Lower leg skin (tissue), 4 donors: ENCODE measurements at regions not wholly inside any gene's neighbourhood (a gene's known extent, or its start where the extent isn't known, plus 50 kb on each side); places are given as distances from the start of the nearest gene placed in this dataset.

Source experiments
- DNase-seq, 2 donors: peaks; one replicate each; pipeline ENCODE4 v3.0.0-alpha.2; 2019; ENCODE audit warnings: low spot score in 2 of 2
- H3K4me3 ChIP-seq: fragments of 200-600 bp; sonication (generic); 2 replicates; pipeline ENCODE4 v1.5.1; 2017; ENCODE audit warnings: mild to moderate bottlenecking, low read depth; ENCODE audit not compliant: poor library complexity, severe bottlenecking
- CTCF ChIP-seq, 3 donors: fragments of 450-650 bp; IDR thresholded peaks; one replicate each; pipeline ENCODE4 v1.5.1; 2016; ENCODE audit warnings: antibody characterized with exemption in 3 of 3, mild to moderate bottlenecking in 3 of 3, moderate library complexity in 2 of 3
- POLR2A ChIP-seq, 2 donors: fragments of 450-650 bp; IDR thresholded peaks; one replicate each; pipeline ENCODE4 v1.6.1; 2016 to 2017; ENCODE audit warnings: antibody characterized with exemption in 2 of 2, mild to moderate bottlenecking in 1 of 2, moderate library complexity in 1 of 2
- WGBS, 2 donors: methylation state at CpG; one replicate each; pipeline ENCODE4 v1.1.5; 2018; 5-methylcytosine and 5-hydroxymethylcytosine counted together
- intact Hi-C: fragments of 100-400 bp; cut with DNase I; formaldehyde crosslinking; loops from one replicate; pipeline ENCODE4 v1.15.0; 2023; ENCODE audit warnings: low total_unique reads

DNA sequence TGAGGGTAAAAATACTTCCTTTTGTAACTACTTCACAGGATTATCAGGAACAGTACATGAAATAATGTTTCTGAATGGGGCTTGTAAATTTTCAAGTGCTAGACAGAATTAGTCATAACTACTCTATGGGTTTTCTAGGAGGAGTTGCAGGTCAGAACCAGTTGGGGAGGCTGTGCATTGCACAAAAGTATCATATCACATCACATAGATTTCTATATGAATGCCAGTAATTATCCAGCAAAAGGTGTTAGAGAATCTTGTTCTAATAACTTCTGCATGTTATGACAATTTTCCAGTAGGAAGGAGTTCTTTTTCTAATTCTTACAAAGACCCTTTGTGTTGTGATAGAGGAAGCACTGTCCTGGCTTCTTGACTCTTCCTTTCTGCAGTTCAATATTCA, 551.6 kb downstream of the COL12A1 start:
- intact Hi-C loops = no loop called here
- TF ChIP-seq POLR2A (IDR thresholded peaks at IDR 0.05) (no peak), CTCF (IDR thresholded peaks at IDR 0.05) (no peak)
- DNase-seq = no peak
- H3K4me3 ChIP-seq = no peak overlapping the region

DNA sequence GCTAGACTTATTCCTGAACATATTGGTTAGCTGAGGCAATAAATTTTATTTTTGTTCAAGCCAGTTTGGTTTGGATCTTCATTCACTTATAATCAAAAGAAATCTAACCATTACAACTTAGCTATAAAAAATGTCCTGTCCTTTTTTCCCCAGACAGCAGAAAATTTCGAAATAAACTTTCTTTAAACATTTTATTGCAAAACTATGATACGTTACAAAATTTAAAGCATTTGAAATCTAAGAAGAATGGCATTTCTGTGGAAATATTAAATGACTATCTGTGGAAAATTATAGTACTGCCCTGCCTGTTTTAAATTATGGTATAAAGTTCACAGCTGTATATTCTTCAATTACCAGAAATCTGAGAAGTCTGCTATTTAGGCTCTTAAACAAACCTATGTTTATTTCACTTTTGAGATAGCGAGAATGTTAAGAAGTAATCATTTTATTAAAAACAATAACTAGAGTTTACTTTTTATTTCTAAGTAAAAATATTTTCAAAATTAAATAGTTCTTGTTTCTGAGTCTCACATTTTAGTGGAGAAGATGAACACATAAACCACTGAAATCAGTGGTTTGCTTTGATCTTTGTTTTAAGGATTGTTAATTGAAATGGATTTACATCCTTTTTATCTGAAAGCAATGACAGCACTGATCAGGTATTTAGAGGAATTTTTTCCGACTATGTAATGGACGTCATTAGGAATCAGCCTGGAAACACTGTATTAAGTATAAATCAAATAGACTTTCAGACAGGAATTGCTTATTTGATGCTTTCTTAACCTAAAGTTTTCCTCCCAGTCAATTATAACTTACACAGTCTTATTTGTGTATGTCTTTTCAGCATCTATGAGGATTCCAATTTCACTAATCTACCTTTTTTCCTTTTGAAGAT, 553.7 kb downstream of the COL12A1 start:
- intact Hi-C loops = no loop called here
- no peak for TF ChIP-seq CTCF (IDR thresholded peaks at IDR 0.05)
- no peak for TF ChIP-seq POLR2A (IDR thresholded peaks at IDR 0.05)
- WGBS, 2 donors = 66 to 72% methylated on average over 5 of the region's 5 CpGs
- DNase-seq = no peak
- no peak overlapping the region for H3K4me3 ChIP-seq

GRCh38 chr6:74650668-74651067, 555.2 kb downstream of the COL12A1 start:
- TF ChIP-seq POLR2A (IDR thresholded peaks at IDR 0.05) (no peak), CTCF (IDR thresholded peaks at IDR 0.05) (no peak)
- WGBS, 2 donors = 95 to 96% methylated on average over 3 of the region's 3 CpGs
- intact Hi-C loops = no loop called here

DNA sequence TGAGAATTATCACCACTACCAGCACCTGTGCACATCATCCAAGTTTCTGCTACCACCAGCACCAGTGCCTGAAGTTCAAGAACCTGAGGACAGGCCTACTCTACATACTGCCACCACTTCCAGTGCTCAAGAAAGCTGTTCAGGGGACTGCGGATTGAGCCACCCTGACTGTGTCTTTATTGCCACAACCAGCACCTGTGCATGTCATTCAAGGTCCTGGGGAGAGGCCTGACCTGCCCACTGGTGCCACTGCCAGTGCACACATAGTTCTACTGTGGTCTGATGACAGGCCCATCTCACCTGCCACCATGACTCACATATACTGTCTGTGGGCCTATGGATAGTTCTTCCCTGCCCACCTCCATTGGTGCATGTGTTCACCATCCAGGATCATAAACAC, 559.4 kb downstream of the COL12A1 start:
- no peak overlapping the region for H3K4me3 ChIP-seq
- no peak for TF ChIP-seq POLR2A (IDR thresholded peaks at IDR 0.05)
- no peak for TF ChIP-seq CTCF (IDR thresholded peaks at IDR 0.05)
- intact Hi-C loops = no loop called here
- WGBS, 2 donors = 83 to 100% methylated on average over 1 of the region's 1 CpG
- no peak for DNase-seq

More at GRCh38 chr6:74650668-74651067, 555.2 kb downstream of the COL12A1 start:
- DNase-seq = no peak
- H3K4me3 ChIP-seq = no peak overlapping the region

GRCh38 chr6:74645108-74645849, 560.6 kb downstream of the COL12A1 start:
- 89 to 95% methylated on average over 6 of the region's 6 CpGs for WGBS, 2 donors
- H3K4me3 ChIP-seq = no peak overlapping the region
- intact Hi-C loops = no loop called here
- DNase-seq = no peak
- TF ChIP-seq CTCF (IDR thresholded peaks at IDR 0.05) (no peak), POLR2A (IDR thresholded peaks at IDR 0.05) (no peak)
